Fibroblast of lung (primary cell): ENCODE measurements at regions not wholly inside any gene's neighbourhood (a gene's known extent, or its start where the extent isn't known, plus 50 kb on each side); places are given as distances from the start of the nearest gene placed in this dataset.

ENCODE experiments used
- DNase-seq, 2 donors: peaks; one replicate each; pipeline versions ENCODE4 v3.0.0 to v3.0.0-alpha.2; 2010; ENCODE audit warnings: low read depth in 2 of 2
- H2AFZ ChIP-seq: 2 replicates; pipeline ENCODE4 v1.5.1; 2012; ENCODE audit warnings: low read length, control low read depth, inconsistent platforms
- H3K27ac ChIP-seq: 2 replicates; pipeline ENCODE4 v1.5.1; 2011; ENCODE audit warnings: low read length, control low read depth; ENCODE audit not compliant: insufficient read depth
- H3K27me3 ChIP-seq: 2 replicates; pipeline ENCODE4 v1.5.1; 2011; ENCODE audit warnings: mild to moderate bottlenecking, low read length; ENCODE audit not compliant: control insufficient read depth, insufficient read depth
- H3K36me3 ChIP-seq: 2 replicates; pipeline ENCODE4 v1.5.1; 2011; ENCODE audit warnings: low read length; ENCODE audit not compliant: control insufficient read depth, insufficient read depth
- H3K4me1 ChIP-seq: 2 replicates; pipeline ENCODE4 v1.5.1; 2011; ENCODE audit warnings: low read length; ENCODE audit not compliant: control insufficient read depth, insufficient read depth; ENCODE audit errors: extremely low read depth
- H3K4me2 ChIP-seq: 2 replicates; pipeline ENCODE4 v1.5.1; 2011; ENCODE audit warnings: low read length, control low read depth; ENCODE audit not compliant: insufficient read depth; ENCODE audit errors: extremely low read depth
- H3K4me3 ChIP-seq, 4 experiments: fragments of 200-600 bp in 1 of 4; sonication (generic) in 1 of 4; replicated peaks in 1 of 4; 2 replicates each; pipeline ENCODE4 v1.5.1; 2011 to 2016; ENCODE audit warnings: low read length in 4 of 4, low read depth in 3 of 4, mild to moderate bottlenecking in 3 of 4, control low read depth in 2 of 4, inconsistent platforms in 1 of 4, mixed read lengths in 1 of 4; ENCODE audit not compliant: insufficient read depth in 1 of 4; ENCODE audit errors: control extremely low read depth in 1 of 4
- H3K79me2 ChIP-seq: 2 replicates; pipeline ENCODE4 v1.5.1; 2012; ENCODE audit warnings: mild to moderate bottlenecking, low read length, inconsistent platforms; ENCODE audit not compliant: control insufficient read depth, insufficient read depth
- H3K9ac ChIP-seq: 2 replicates; pipeline ENCODE4 v1.5.1; 2011; ENCODE audit warnings: mild to moderate bottlenecking, low read length, control low read depth; ENCODE audit not compliant: insufficient read depth
- H3K9me3 ChIP-seq: 2 replicates; pipeline ENCODE4 v1.5.1; 2012; ENCODE audit warnings: low read depth, low read length; ENCODE audit not compliant: control insufficient read depth, insufficient read depth
- H4K20me1 ChIP-seq: 2 replicates; pipeline ENCODE4 v1.5.1; 2011; ENCODE audit warnings: low read length; ENCODE audit not compliant: control insufficient read depth, insufficient read depth; ENCODE audit errors: extremely low read depth
- CTCF ChIP-seq, 2 donors: IDR thresholded peaks in 1 of 2; conservative IDR thresholded peaks in 1 of 2; 1 replicate in 1 of 2; 2 replicates in 1 of 2; pipeline ENCODE4 v1.5.1; 2011 to 2012; ENCODE audit warnings: low read length in 2 of 2, control low read depth in 1 of 2, inconsistent platforms in 1 of 2, low read depth in 1 of 2, mild to moderate bottlenecking in 1 of 2
- EZH2 ChIP-seq: IDR thresholded peaks from 2 replicates; pipeline ENCODE4 v1.5.1; 2012; ENCODE audit warnings: low read length, control low read depth, mild to moderate bottlenecking; ENCODE audit errors: missing control alignments

GRCh38 chr21:25509862-25510261, 97.4 kb downstream of the MRPL39 start:
- H3K9me3 ChIP-seq, result no peaks in the 10 kb centered on the region
- no peak for DNase-seq
- no peaks in the 10 kb centered on the region for H3K27me3 ChIP-seq
- H3K4me1 ChIP-seq, result no peaks in the 10 kb centered on the region
- H3K36me3 ChIP-seq, result no peaks in the 10 kb centered on the region
- no peak overlapping the region for H3K4me3 ChIP-seq
- no peaks in the 10 kb centered on the region for H3K79me2 ChIP-seq
- no peak overlapping the region for H3K9ac ChIP-seq
- H3K4me2 ChIP-seq, result no peak overlapping the region
- no peaks in the 10 kb centered on the region for H4K20me1 ChIP-seq
- no peak overlapping the region for H2AFZ ChIP-seq
- no peak for TF ChIP-seq CTCF (conservative IDR thresholded peaks at IDR 0.05 in 1 of 2, IDR thresholded peaks at IDR 0.05 in 1 of 2; ENCODE audit: low read depth in 1 of 2, low read length in 2 of 2)
- no peak for TF ChIP-seq EZH2
- H3K27ac ChIP-seq, result no peak overlapping the region

- H3K36me3 ChIP-seq, result no peaks in the 10 kb centered on the region
- TF ChIP-seq CTCF (conservative IDR thresholded peaks at IDR 0.05 in 1 of 2, IDR thresholded peaks at IDR 0.05 in 1 of 2; ENCODE audit: low read depth in 1 of 2, low read length in 2 of 2), result no peak
- no peak for TF ChIP-seq EZH2
- no peak overlapping the region for H3K4me3 ChIP-seq
- DNase-seq, result peak in 1 of 2 donors; percentile 40
- H2AFZ ChIP-seq, result no peak overlapping the region
- H3K4me1 ChIP-seq, result no peaks in the 10 kb centered on the region
- H3K27me3 ChIP-seq, result no peaks in the 10 kb centered on the region
- no peaks in the 10 kb centered on the region for H3K9me3 ChIP-seq
- no peak overlapping the region for H3K27ac ChIP-seq
- H4K20me1 ChIP-seq, result no peaks in the 10 kb centered on the region
- H3K4me2 ChIP-seq, result no peak overlapping the region
- no peaks in the 10 kb centered on the region for H3K79me2 ChIP-seq
- no peak overlapping the region for H3K9ac ChIP-seq
Observed at GRCh38 chr21:25508364-25508763, 98.9 kb downstream of the MRPL39 start.

GRCh38 chr21:25507522-25507921, 99.8 kb downstream of the MRPL39 start:
- DNase-seq, result no peak

More at GRCh38 chr21:25507522-25507921, 99.8 kb downstream of the MRPL39 start:
- H3K27ac ChIP-seq, result no peak overlapping the region
- no peaks in the 10 kb centered on the region for H3K27me3 ChIP-seq
- H3K36me3 ChIP-seq, result no peaks in the 10 kb centered on the region
- H4K20me1 ChIP-seq, result no peaks in the 10 kb centered on the region
- no peak overlapping the region for H3K9ac ChIP-seq
- no peaks in the 10 kb centered on the region for H3K9me3 ChIP-seq
- H3K4me2 ChIP-seq, result no peak overlapping the region
- no peaks in the 10 kb centered on the region for H3K79me2 ChIP-seq
- TF ChIP-seq CTCF (conservative IDR thresholded peaks at IDR 0.05 in 1 of 2, IDR thresholded peaks at IDR 0.05 in 1 of 2; ENCODE audit: low read depth in 1 of 2, low read length in 2 of 2) (peak in 1 of 2 donors; percentile 10), EZH2 (no peak)
- no peak overlapping the region for H3K4me3 ChIP-seq
- H3K4me1 ChIP-seq, result no peaks in the 10 kb centered on the region
- no peak overlapping the region for H2AFZ ChIP-seq
